ENCODE measurements at regions not wholly inside any gene's neighbourhood (a gene's known extent, or its start where the extent isn't known, plus 50 kb on each side); places are given as distances from the start of the nearest gene placed in this dataset.

- DNase-seq = no peak
- Mint-ChIP-seq H3K4me1 (ENCODE audit: low read depth) (no peaks in the 10 kb centered on the region), H3K9me3 (ENCODE audit: insufficient read depth) (no peaks in the 10 kb centered on the region), H3K27ac (no peak overlapping the region), H3K36me3 (ENCODE audit: low read depth) (no peaks in the 10 kb centered on the region), H3K4me3 (no peak overlapping the region), H3K27me3 (ENCODE audit: low read depth) (no peaks in the 10 kb centered on the region)
- CTCF ChIA-PET = no interaction called here
- ATAC-seq = no peak
- POLR2A ChIA-PET = no interaction called here
These were observed 172.6 kb upstream of the VCX3A start for GRCh38 chrX:6707497-6707896.

DNA sequence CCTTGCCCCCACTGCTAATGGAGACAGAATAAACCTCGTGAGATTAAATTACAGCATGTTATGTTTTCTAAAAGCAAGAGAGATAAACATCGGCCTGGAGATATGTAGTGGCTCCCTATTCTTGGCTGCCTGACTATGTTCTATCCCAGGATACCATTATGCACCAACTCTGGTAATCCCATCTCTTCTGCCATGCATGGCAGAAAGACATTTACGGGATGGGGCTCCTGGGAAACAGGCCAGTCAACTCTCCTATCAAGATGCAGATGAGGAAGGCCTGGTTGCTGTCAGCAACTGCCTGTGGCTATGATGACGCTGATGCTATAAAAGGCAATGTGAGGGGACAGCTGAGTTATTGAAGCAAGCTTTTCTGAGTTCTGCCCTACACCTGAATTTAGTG, 166.2 kb upstream of the VCX3A start:
- H3K36me3 Mint-ChIP-seq (ENCODE audit: low read depth) = no peaks in the 10 kb centered on the region

GRCh38 chrX:6695717-6696116, 160.8 kb upstream of the VCX3A start:
- POLR2A ChIA-PET = no interaction called here
- H3K27me3 Mint-ChIP-seq (ENCODE audit: low read depth) = no peaks in the 10 kb centered on the region
- H3K4me1 Mint-ChIP-seq (ENCODE audit: low read depth) = no peaks in the 10 kb centered on the region
- no peaks in the 10 kb centered on the region for H3K9me3 Mint-ChIP-seq (ENCODE audit: insufficient read depth)
- DNase-seq = no peak
- H3K4me3 Mint-ChIP-seq = no peak overlapping the region
- no peaks in the 10 kb centered on the region for H3K36me3 Mint-ChIP-seq (ENCODE audit: low read depth)
- ATAC-seq = no peak
- H3K27ac Mint-ChIP-seq = no peak overlapping the region
- CTCF ChIA-PET = no interaction called here

More for the DNA sequence above, 166.2 kb upstream of the VCX3A start:
- Mint-ChIP-seq H3K27ac (no peak overlapping the region), H3K9me3 (ENCODE audit: insufficient read depth) (no peaks in the 10 kb centered on the region), H3K4me3 (no peak overlapping the region), H3K4me1 (ENCODE audit: low read depth) (no peaks in the 10 kb centered on the region), H3K27me3 (ENCODE audit: low read depth) (no peaks in the 10 kb centered on the region)
- no peak for DNase-seq
- ChIA-PET POLR2A (no interaction called here), CTCF (no interaction called here)
- ATAC-seq = no peak

DNA sequence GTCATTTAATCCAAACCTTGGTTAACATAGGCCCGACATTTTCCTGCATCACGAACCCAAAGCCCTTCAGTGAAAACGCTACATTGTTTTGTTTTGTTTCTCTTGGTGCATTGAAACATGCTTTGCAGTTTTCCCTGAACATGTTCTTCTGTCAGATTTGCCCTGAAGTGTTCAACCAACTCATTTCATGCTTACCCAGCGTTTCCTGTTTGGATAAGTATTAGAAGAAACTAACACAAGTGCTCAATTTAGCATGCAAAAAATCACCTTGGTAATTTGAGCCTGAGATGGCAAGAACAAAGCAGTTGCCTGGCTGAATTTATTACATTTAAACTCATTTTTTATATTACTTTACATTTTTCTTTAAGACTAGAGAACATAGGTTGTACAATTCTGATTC, 160.1 kb upstream of the VCX3A start:
- no peaks in the 10 kb centered on the region for H3K4me1 Mint-ChIP-seq (ENCODE audit: low read depth)
- ChIA-PET CTCF (no interaction called here), POLR2A (no interaction called here)
- H3K36me3 Mint-ChIP-seq (ENCODE audit: low read depth) = no peaks in the 10 kb centered on the region
- H3K9me3 Mint-ChIP-seq (ENCODE audit: insufficient read depth) = no peaks in the 10 kb centered on the region
- H3K4me3 Mint-ChIP-seq = no peak overlapping the region
- no peak for DNase-seq
- H3K27me3 Mint-ChIP-seq (ENCODE audit: low read depth) = no peaks in the 10 kb centered on the region
- ATAC-seq = no peak
- no peak overlapping the region for H3K27ac Mint-ChIP-seq

- H3K27me3 Mint-ChIP-seq (ENCODE audit: low read depth) = no peaks in the 10 kb centered on the region
- no peaks in the 10 kb centered on the region for H3K36me3 Mint-ChIP-seq (ENCODE audit: low read depth)
- DNase-seq (no peak), ATAC-seq (no peak)
- no peak overlapping the region for H3K4me3 Mint-ChIP-seq
- no peak overlapping the region for H3K27ac Mint-ChIP-seq
- no peaks in the 10 kb centered on the region for H3K4me1 Mint-ChIP-seq (ENCODE audit: low read depth)
- H3K9me3 Mint-ChIP-seq (ENCODE audit: insufficient read depth) = no peaks in the 10 kb centered on the region
- POLR2A ChIA-PET = no interaction called here
- CTCF ChIA-PET = no interaction called here
These were observed 159.3 kb upstream of the VCX3A start for GRCh38 chrX:6694221-6694620.

GRCh38 chrX:6693051-6693450, 158.1 kb upstream of the VCX3A start:
- POLR2A ChIA-PET = no interaction called here
- H3K4me3 Mint-ChIP-seq = no peak overlapping the region

DNA sequence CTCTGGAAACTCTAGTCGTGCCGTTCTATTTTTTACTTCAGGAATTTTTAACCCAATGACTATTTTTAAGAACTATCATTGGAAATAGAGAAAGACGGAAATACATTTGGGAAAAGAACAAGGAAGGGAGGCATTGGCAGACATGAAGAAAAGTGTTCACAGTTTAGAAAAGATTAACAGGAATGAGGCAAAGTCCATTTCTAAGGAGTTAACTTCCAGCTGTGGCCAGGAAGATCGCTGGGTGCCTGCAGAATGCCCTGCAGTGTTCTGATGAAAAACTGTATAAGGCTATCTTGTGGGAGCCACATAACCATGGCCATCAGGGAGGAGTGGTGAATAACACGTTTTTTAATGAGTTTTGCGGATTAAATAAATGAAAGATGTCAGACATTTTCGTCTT, 150.6 kb upstream of the VCX3A start:
- ChIA-PET CTCF (no interaction called here), POLR2A (no interaction called here)
- no peaks in the 10 kb centered on the region for H3K36me3 Mint-ChIP-seq (ENCODE audit: low read depth)
- no peaks in the 10 kb centered on the region for H3K9me3 Mint-ChIP-seq (ENCODE audit: insufficient read depth)
- no peaks in the 10 kb centered on the region for H3K27me3 Mint-ChIP-seq (ENCODE audit: low read depth)
- no peak overlapping the region for H3K4me3 Mint-ChIP-seq
- H3K27ac Mint-ChIP-seq = no peak overlapping the region
- H3K4me1 Mint-ChIP-seq (ENCODE audit: low read depth) = no peaks in the 10 kb centered on the region
- DNase-seq = no peak
- ATAC-seq = no peak

More at GRCh38 chrX:6693051-6693450, 158.1 kb upstream of the VCX3A start:
- no peaks in the 10 kb centered on the region for H3K4me1 Mint-ChIP-seq (ENCODE audit: low read depth)
- no peaks in the 10 kb centered on the region for H3K36me3 Mint-ChIP-seq (ENCODE audit: low read depth)
- no peak for DNase-seq
- ATAC-seq = no peak
- no peaks in the 10 kb centered on the region for H3K9me3 Mint-ChIP-seq (ENCODE audit: insufficient read depth)
- H3K27me3 Mint-ChIP-seq (ENCODE audit: low read depth) = no peaks in the 10 kb centered on the region
- H3K27ac Mint-ChIP-seq = no peak overlapping the region
- CTCF ChIA-PET = no interaction called here

GRCh38 chrX:6683353-6683752, 148.4 kb upstream of the VCX3A start:
- H3K9me3 Mint-ChIP-seq (ENCODE audit: insufficient read depth) = no peaks in the 10 kb centered on the region
- CTCF ChIA-PET = no interaction called here
- POLR2A ChIA-PET = no interaction called here
- no peaks in the 10 kb centered on the region for H3K4me1 Mint-ChIP-seq (ENCODE audit: low read depth)
- ATAC-seq = no peak
- no peak overlapping the region for H3K27ac Mint-ChIP-seq
- H3K36me3 Mint-ChIP-seq (ENCODE audit: low read depth) = no peaks in the 10 kb centered on the region
- no peak for DNase-seq
- no peaks in the 10 kb centered on the region for H3K27me3 Mint-ChIP-seq (ENCODE audit: low read depth)
- H3K4me3 Mint-ChIP-seq = no peak overlapping the region

DNA sequence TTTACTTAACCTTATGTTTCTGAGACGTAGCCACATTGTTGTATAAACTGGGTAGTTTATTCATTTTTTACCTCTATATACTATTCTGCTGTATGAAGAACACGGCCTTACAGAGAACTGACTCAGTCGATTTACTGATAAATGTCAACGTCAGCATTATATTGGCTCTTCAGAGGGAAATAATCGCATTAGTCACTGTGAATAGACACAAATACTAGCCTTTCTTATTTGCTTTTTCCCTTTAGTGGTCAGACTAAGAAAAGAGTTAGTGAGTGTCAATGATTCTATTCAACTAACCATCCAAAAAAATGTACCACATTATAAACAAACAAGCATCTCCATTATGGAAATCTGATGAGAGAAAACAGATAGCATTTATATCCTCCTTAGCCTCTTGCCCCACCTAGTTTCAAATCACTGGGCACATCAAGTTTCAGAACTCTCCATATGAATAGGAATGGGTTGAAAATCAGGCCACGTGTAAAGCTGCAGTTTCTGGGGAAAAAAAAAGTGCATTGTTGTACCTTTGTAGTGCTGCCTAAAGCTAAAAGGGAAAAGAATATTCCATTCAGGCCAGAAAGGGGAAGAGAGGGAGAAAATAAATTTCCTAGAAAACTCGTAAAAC, 146.7 kb upstream of the VCX3A start:
- POLR2A ChIA-PET = no interaction called here
- CTCF ChIA-PET = no interaction called here
- no peaks in the 10 kb centered on the region for H3K4me1 Mint-ChIP-seq (ENCODE audit: low read depth)

GRCh38 chrX:6679988-6680387, 145.1 kb upstream of the VCX3A start:
- no peak for DNase-seq

More for the DNA sequence above, 146.7 kb upstream of the VCX3A start:
- Mint-ChIP-seq H3K27me3 (ENCODE audit: low read depth) (no peaks in the 10 kb centered on the region), H3K9me3 (ENCODE audit: insufficient read depth) (no peaks in the 10 kb centered on the region), H3K27ac (no peak overlapping the region), H3K4me3 (no peak overlapping the region), H3K36me3 (ENCODE audit: low read depth) (no peaks in the 10 kb centered on the region)
- ATAC-seq (no peak), DNase-seq (no peak)

DNA sequence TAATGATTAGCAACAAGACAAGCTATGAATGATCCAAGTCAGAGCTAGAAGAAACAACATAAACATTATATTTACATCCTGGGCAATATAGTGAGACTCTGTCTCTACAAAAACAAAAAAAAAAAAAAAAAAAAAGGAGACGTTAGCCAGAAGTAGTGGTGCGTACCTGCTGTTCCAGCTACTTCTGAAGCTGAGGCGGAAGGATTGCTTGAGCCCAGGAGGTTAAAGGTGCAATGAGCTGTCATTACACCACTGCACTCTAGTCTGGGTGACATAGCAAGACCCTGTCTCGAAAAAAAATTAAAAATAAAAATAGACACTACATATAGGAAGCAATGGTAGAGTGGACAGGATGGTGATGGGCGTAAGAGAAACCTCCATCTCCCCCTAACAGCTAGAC, 144.6 kb upstream of the VCX3A start:
- Mint-ChIP-seq H3K36me3 (ENCODE audit: low read depth) (no peaks in the 10 kb centered on the region), H3K27ac (no peak overlapping the region), H3K4me3 (no peak overlapping the region), H3K9me3 (ENCODE audit: insufficient read depth) (no peaks in the 10 kb centered on the region), H3K4me1 (ENCODE audit: low read depth) (no peaks in the 10 kb centered on the region), H3K27me3 (ENCODE audit: low read depth) (no peaks in the 10 kb centered on the region)
- CTCF ChIA-PET = no interaction called here
- DNase-seq (no peak), ATAC-seq (no peak)
- POLR2A ChIA-PET = no interaction called here

More at GRCh38 chrX:6679988-6680387, 145.1 kb upstream of the VCX3A start:
- Mint-ChIP-seq H3K4me1 (ENCODE audit: low read depth) (no peaks in the 10 kb centered on the region), H3K27ac (no peak overlapping the region), H3K36me3 (ENCODE audit: low read depth) (no peaks in the 10 kb centered on the region), H3K4me3 (no peak overlapping the region), H3K27me3 (ENCODE audit: low read depth) (no peaks in the 10 kb centered on the region), H3K9me3 (ENCODE audit: insufficient read depth) (no peaks in the 10 kb centered on the region)
- ChIA-PET CTCF (no interaction called here), POLR2A (no interaction called here)
- ATAC-seq = no peak

GRCh38 chrX:6678313-6678712, 143.4 kb upstream of the VCX3A start:
- no peak overlapping the region for H3K27ac Mint-ChIP-seq
- no peak overlapping the region for H3K4me3 Mint-ChIP-seq
- ATAC-seq = no peak
- ChIA-PET CTCF (no interaction called here), POLR2A (no interaction called here)
- H3K4me1 Mint-ChIP-seq (ENCODE audit: low read depth) = no peaks in the 10 kb centered on the region
- no peaks in the 10 kb centered on the region for H3K27me3 Mint-ChIP-seq (ENCODE audit: low read depth)
- no peaks in the 10 kb centered on the region for H3K9me3 Mint-ChIP-seq (ENCODE audit: insufficient read depth)
- no peaks in the 10 kb centered on the region for H3K36me3 Mint-ChIP-seq (ENCODE audit: low read depth)
- DNase-seq = no peak

- H3K4me3 Mint-ChIP-seq = no peak overlapping the region
- DNase-seq (no peak), ATAC-seq (no peak)
- H3K9me3 Mint-ChIP-seq (ENCODE audit: insufficient read depth) = no peaks in the 10 kb centered on the region
- POLR2A ChIA-PET = no interaction called here
- no peaks in the 10 kb centered on the region for H3K36me3 Mint-ChIP-seq (ENCODE audit: low read depth)
- H3K27me3 Mint-ChIP-seq (ENCODE audit: low read depth) = no peaks in the 10 kb centered on the region
- H3K27ac Mint-ChIP-seq = no peak overlapping the region
- H3K4me1 Mint-ChIP-seq (ENCODE audit: low read depth) = no peaks in the 10 kb centered on the region
- CTCF ChIA-PET = no interaction called here
These were observed 139.8 kb upstream of the VCX3A start for GRCh38 chrX:6674734-6675133.
